Heart left ventricle (tissue), 16 donors: ENCODE measurements at regions not wholly inside any gene's neighbourhood (a gene's known extent, or its start where the extent isn't known, plus 50 kb on each side); places are given as distances from the start of the nearest gene placed in this dataset.
A peak's percentile ranks its signal among the peaks of the same experiment; 100 is the strongest.

Experiments used
- ATAC-seq, 4 donors: fragments of 200-7000 bp; cut with Tn5 transposase; one replicate each; pipeline ENCODE4 v1.9.1; 2020 to 2022; ENCODE audit warnings: moderate library complexity in 4 of 4, mild to moderate bottlenecking in 3 of 4, moderate number of reproducible peaks in 1 of 4
- DNase-seq, 5 donors: peaks; one replicate each; pipeline ENCODE4 v3.0.0-alpha.2; 2020
- H3K27ac ChIP-seq, 12 donors: fragments of 200-600 bp; sonication (generic) in 4 of 12; one replicate each; pipeline versions ENCODE4 v1.5.0 to v1.8.0; 2016 to 2022; ENCODE audit warnings: mild to moderate bottlenecking in 2 of 12
- H3K27me3 ChIP-seq, 9 donors: fragments of 200-600 bp; sonication (generic) in 2 of 9; one replicate each; pipeline versions ENCODE4 v1.5.1 to v1.8.0; 2016 to 2022; ENCODE audit warnings: mild to moderate bottlenecking in 3 of 9
- H3K36me3 ChIP-seq, 9 donors: fragments of 200-600 bp; sonication (generic) in 2 of 9; one replicate each; pipeline versions ENCODE4 v1.5.0 to v1.8.0; 2018 to 2022; ENCODE audit warnings: mild to moderate bottlenecking in 2 of 9
- H3K4me1 ChIP-seq, 12 donors: fragments of 200-600 bp; sonication (generic) in 4 of 12; one replicate each; pipeline versions ENCODE4 v1.5.0 to v1.8.0; 2016 to 2022; ENCODE audit warnings: mild to moderate bottlenecking in 3 of 12
- H3K4me3 ChIP-seq, 12 donors: fragments of 200-600 bp; sonication (generic) in 4 of 12; one replicate each; pipeline versions ENCODE4 v1.5.0 to v1.8.0; 2017 to 2022; ENCODE audit warnings: mild to moderate bottlenecking in 9 of 12, moderate library complexity in 4 of 12
- H3K9me3 ChIP-seq, 12 donors: fragments of 200-600 bp; sonication (generic) in 4 of 12; one replicate each; pipeline versions ENCODE4 v1.5.0 to v1.8.0; 2016 to 2022; ENCODE audit warnings: mild to moderate bottlenecking in 1 of 12
- CTCF ChIP-seq, 12 donors: fragments of 200-600 bp; sonication (generic) in 4 of 12; IDR thresholded peaks; one replicate each; pipeline versions ENCODE4 v1.5.0 to v1.8.0; 2018 to 2022; ENCODE audit warnings: antibody characterized with exemption in 12 of 12, mild to moderate bottlenecking in 5 of 12
- POLR2A ChIP-seq, 2 donors: fragments of 450-650 bp; IDR thresholded peaks; one replicate each; pipeline ENCODE4 v1.6.1; 2017; ENCODE audit warnings: antibody characterized with exemption in 2 of 2, mild to moderate bottlenecking in 2 of 2, moderate library complexity in 2 of 2
- WGBS, 4 donors: extraction: QIAGEN DNeasy Blood & Tissue Kit in 2 of 4; methylation state at CpG; one replicate each; pipeline versions ENCODE4 v1.1.5 to v1.1.7; 2013 to 2018; 5-methylcytosine and 5-hydroxymethylcytosine counted together
- intact Hi-C, 10 donors: fragments of 100-400 bp; cut with DNase I; formaldehyde crosslinking; loops; one replicate each; pipeline versions ENCODE4 v1.11.1 to v1.14.2; 2022
- donor health status: ischemic (EF 13 %, LVEDD 7.1; RV severe dilation, severe dysfunction).
- donor health status: healthy with polysubstance abuse.
- donor health status: DM: no; HTN: yes; CAD: no.
- donor health status: DM: no; HTN: no; CAD: no.
- donor health status: ischemic (EF 25% LVEDD 6.9; RV normal size, moderate dysfunction).
- donor health status: ischemic (EF 25% LVEDD 5.7; RV mildly dilated, moderate dysfunction).
- donor health status: healthy.
- donor health status: DM: yes; HTN: yes; CAD: no.
- donor health status: ischemic (EF 35%, LVEDD 5.7; RV mildly dilated, moderate dysfunction).
- donor health status: nonischemic (EF 11% LVEDD 7.7; RV severe dilation, severe dysfunction).
- donor health status: DM: yes; HTN: yes; CAD: no.
- donor health status: PGD.
- donor health status: ischemic (EF 29% LVEDD 5.4; RV normal size, mild dysfunction).
- donor health status: nonischemic (EF 23%, LVEDD 6.1; RV moderate dilation, normal function).

GRCh38 chr13:61685682-61686012, 270.0 kb upstream of the PCDH20 start:
- ATAC-seq (no peak), DNase-seq (no peak)
- Histone ChIP-seq H3K27ac (no peak overlapping the region), H3K4me1 (no peaks in the 10 kb centered on the region), H3K9me3 (peaks cover 0 to 6% (median 0%) of the 10 kb centered on the region in 12 donors), H3K27me3 (no peaks in the 10 kb centered on the region), H3K4me3 (no peak overlapping the region), H3K36me3 (no peaks in the 10 kb centered on the region)
- TF ChIP-seq CTCF (IDR thresholded peaks at IDR 0.05) (peak in 1 of 12 donors; percentile 12), POLR2A (IDR thresholded peaks at IDR 0.05) (no peak)
- WGBS, 4 donors: 56 to 66% (median 62%) methylated on average over 2 of the region's 2 CpGs
- intact Hi-C loops: no loop called here

GRCh38 chr13:61684976-61685681, 269.5 kb upstream of the PCDH20 start:
- Histone ChIP-seq H3K4me3 (no peak overlapping the region), H3K4me1 (no peaks in the 10 kb centered on the region), H3K27me3 (no peaks in the 10 kb centered on the region), H3K36me3 (no peaks in the 10 kb centered on the region), H3K9me3 (peaks cover 0 to 6% (median 0%) of the 10 kb centered on the region in 12 donors), H3K27ac (no peak overlapping the region)
- no peak for TF ChIP-seq CTCF (IDR thresholded peaks at IDR 0.05)
- no peak for TF ChIP-seq POLR2A (IDR thresholded peaks at IDR 0.05)
- no peak for DNase-seq
- intact Hi-C loops: no loop called here
- 80 to 97% (median 85%) methylated on average over 3 to 4 of the region's 4 CpGs for WGBS, 4 donors
- ATAC-seq: no peak

- ATAC-seq: no peak
- Histone ChIP-seq H3K4me3 (no peak overlapping the region), H3K27me3 (no peaks in the 10 kb centered on the region), H3K36me3 (no peaks in the 10 kb centered on the region), H3K27ac (no peak overlapping the region), H3K9me3 (no peaks in the 10 kb centered on the region), H3K4me1 (no peaks in the 10 kb centered on the region)
- 71 to 81% (median 76%) methylated on average over 4 of the region's 4 CpGs for WGBS, 4 donors
- intact Hi-C loops: no loop called here
- TF ChIP-seq CTCF (IDR thresholded peaks at IDR 0.05) (no peak), POLR2A (IDR thresholded peaks at IDR 0.05) (no peak)
- no peak for DNase-seq
These were observed 257.1 kb upstream of the PCDH20 start for GRCh38 chr13:61672756-61673155.

GRCh38 chr13:61670384-61671161, 254.9 kb upstream of the PCDH20 start:
- intact Hi-C loops: no loop called here
- WGBS, 4 donors: 88 to 92% (median 90%) methylated on average over 19 of the region's 19 CpGs
- TF ChIP-seq CTCF (IDR thresholded peaks at IDR 0.05) (no peak), POLR2A (IDR thresholded peaks at IDR 0.05) (no peak)
- ATAC-seq (no peak), DNase-seq (no peak)
- no peaks in the 10 kb centered on the region for H3K4me1 ChIP-seq
- peaks cover 0 to 4% (median 0%) of the 10 kb centered on the region in 12 donors for H3K9me3 ChIP-seq
- H3K27me3 ChIP-seq: no peaks in the 10 kb centered on the region
- no peak overlapping the region for H3K4me3 ChIP-seq
- H3K36me3 ChIP-seq: no peaks in the 10 kb centered on the region
- H3K27ac ChIP-seq: no peak overlapping the region
